ENCODE measurements at regions not wholly inside any gene's neighbourhood (a gene's known extent, or its start where the extent isn't known, plus 50 kb on each side); places are given as distances from the start of the nearest gene placed in this dataset.

GRCh38 chr7:115635376-115635775 lies 395.2 kb downstream of the TFEC start:
- TF ChIP-seq, protein P1, sequence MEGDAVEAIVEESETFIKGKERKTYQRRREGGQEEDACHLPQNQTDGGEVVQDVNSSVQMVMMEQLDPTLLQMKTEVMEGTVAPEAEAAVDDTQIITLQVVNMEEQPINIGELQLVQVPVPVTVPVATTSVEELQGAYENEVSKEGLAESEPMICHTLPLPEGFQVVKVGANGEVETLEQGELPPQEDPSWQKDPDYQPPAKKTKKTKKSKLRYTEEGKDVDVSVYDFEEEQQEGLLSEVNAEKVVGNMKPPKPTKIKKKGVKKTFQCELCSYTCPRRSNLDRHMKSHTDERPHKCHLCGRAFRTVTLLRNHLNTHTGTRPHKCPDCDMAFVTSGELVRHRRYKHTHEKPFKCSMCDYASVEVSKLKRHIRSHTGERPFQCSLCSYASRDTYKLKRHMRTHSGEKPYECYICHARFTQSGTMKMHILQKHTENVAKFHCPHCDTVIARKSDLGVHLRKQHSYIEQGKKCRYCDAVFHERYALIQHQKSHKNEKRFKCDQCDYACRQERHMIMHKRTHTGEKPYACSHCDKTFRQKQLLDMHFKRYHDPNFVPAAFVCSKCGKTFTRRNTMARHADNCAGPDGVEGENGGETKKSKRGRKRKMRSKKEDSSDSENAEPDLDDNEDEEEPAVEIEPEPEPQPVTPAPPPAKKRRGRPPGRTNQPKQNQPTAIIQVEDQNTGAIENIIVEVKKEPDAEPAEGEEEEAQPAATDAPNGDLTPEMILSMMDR (IDR thresholded peaks at IDR 0.05 in 2 of 3, conservative IDR thresholded peaks at IDR 0.05 in 1 of 3; ENCODE audit: insufficient read depth in 2 of 3, low read depth in 1 of 3, low read length in 3 of 3), result no peak
- TF ChIP-seq, protein P2, sequence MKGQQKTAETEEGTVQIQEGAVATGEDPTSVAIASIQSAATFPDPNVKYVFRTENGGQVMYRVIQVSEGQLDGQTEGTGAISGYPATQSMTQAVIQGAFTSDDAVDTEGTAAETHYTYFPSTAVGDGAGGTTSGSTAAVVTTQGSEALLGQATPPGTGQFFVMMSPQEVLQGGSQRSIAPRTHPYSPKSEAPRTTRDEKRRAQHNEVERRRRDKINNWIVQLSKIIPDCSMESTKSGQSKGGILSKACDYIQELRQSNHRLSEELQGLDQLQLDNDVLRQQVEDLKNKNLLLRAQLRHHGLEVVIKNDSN (CRISPR knock-in tag; IDR thresholded peaks at IDR 0.05), result no peak
- TF ChIP-seq JUN (IDR thresholded peaks at IDR 0.05; ENCODE audit: borderline replicate concordance, low read depth, low read length), result no peak
- no peak for TF ChIP-seq JUN (CRISPR knock-in tag; IDR thresholded peaks at IDR 0.05; ENCODE audit: borderline replicate concordance)
- no peak for TF ChIP-seq KDM5B (IDR thresholded peaks at IDR 0.05; ENCODE audit: insufficient replicate concordance, low read depth, low read length)
- TF ChIP-seq TAF1 (IDR thresholded peaks at IDR 0.05; ENCODE audit: control insufficient read depth, extremely low read depth, insufficient read depth, low read length, severe bottlenecking), result no peak
- TF ChIP-seq, protein P3, sequence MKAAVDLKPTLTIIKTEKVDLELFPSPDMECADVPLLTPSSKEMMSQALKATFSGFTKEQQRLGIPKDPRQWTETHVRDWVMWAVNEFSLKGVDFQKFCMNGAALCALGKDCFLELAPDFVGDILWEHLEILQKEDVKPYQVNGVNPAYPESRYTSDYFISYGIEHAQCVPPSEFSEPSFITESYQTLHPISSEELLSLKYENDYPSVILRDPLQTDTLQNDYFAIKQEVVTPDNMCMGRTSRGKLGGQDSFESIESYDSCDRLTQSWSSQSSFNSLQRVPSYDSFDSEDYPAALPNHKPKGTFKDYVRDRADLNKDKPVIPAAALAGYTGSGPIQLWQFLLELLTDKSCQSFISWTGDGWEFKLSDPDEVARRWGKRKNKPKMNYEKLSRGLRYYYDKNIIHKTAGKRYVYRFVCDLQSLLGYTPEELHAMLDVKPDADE (conservative IDR thresholded peaks at IDR 0.05; ENCODE audit: control insufficient read depth, low read depth, low read length), result no peak
